ENCODE measurements at regions not wholly inside any gene's neighbourhood (a gene's known extent, or its start where the extent isn't known, plus 50 kb on each side); places are given as distances from the start of the nearest gene placed in this dataset.
"Not testable (repeated sequence)": the region's sequence is repeated elsewhere in the genome, so short reads cannot be mapped to it uniquely, and the experiment has no call there.

DNA sequence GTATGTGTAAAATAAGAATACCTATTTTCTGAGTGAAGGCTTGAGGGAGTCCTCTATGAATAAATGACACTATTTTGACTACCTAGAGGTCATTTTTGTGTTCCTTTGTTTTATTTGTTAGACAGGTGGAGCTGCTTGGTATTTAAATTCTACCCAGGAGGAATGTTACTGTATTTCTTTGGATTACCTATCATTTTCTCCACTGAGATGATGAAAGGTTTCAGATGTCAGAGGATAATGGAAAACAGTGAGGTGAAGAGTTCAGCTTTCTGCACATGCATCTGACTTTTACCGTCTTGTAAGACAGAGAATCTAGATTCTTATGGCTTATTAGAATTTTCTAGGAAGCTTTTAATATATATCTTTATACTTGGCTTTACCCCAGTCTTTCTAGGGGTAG is 689.8 kb upstream of the NXPH2 start:
- no peaks in the 10 kb centered on the region for H3K36me3 Mint-ChIP-seq
- H3K9me3 Mint-ChIP-seq: peaks cover 2% of the 10 kb centered on the region
- no peak for ATAC-seq
- no peak overlapping the region for H3K4me3 Mint-ChIP-seq
- H3K4me1 Mint-ChIP-seq: no peaks in the 10 kb centered on the region
- no peaks in the 10 kb centered on the region for H3K27me3 Mint-ChIP-seq
- H3K27ac Mint-ChIP-seq: no peak overlapping the region

DNA sequence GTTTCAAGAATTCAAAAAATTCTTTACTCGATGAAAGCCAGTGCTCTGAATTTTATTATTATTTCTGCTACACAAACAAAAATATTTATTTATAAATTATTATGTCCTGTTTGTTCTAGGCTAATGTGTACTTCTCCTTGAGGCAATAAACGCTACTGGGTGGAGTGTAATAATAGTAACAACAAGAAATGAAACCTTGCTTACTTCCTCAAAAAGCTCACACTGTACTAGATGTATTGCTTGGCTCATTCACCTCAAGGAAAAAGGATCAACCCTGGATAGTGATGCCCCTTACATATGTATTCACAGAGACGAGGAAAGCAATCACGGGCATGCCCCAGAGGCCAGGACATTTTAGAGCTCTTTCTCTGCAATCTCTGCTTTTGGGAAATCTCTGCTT is 685.6 kb upstream of the NXPH2 start:
- Mint-ChIP-seq H3K27me3 (no peaks in the 10 kb centered on the region), H3K4me1 (no peaks in the 10 kb centered on the region), H3K36me3 (no peaks in the 10 kb centered on the region), H3K9me3 (no peaks in the 10 kb centered on the region), H3K27ac (no peak overlapping the region), H3K4me3 (no peak overlapping the region)
- ATAC-seq: no peak

DNA sequence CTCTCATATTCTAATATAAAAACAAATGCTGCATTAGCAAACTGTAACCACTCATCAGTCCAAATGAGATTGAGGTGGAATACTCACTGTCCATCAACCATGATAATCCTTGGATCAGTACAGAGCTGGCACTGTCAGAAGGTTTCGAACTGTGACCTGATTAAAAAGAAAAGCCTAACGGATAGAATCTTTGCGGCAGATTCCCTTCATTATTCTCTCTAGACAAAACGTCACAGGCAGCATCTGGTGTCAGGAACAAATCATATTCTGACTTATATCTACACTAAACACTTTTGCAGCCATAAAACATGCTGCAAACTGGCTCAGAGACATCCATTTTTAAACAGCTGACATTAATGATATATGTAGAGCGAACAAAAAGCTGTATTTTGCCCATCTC is 677.7 kb upstream of the NXPH2 start:
- Mint-ChIP-seq H3K27me3 (no peaks in the 10 kb centered on the region), H3K4me3 (no peak overlapping the region), H3K27ac (no peak overlapping the region), H3K36me3 (no peaks in the 10 kb centered on the region), H3K9me3 (peaks cover 6% of the 10 kb centered on the region), H3K4me1 (no peaks in the 10 kb centered on the region)
- ATAC-seq: no peak

DNA sequence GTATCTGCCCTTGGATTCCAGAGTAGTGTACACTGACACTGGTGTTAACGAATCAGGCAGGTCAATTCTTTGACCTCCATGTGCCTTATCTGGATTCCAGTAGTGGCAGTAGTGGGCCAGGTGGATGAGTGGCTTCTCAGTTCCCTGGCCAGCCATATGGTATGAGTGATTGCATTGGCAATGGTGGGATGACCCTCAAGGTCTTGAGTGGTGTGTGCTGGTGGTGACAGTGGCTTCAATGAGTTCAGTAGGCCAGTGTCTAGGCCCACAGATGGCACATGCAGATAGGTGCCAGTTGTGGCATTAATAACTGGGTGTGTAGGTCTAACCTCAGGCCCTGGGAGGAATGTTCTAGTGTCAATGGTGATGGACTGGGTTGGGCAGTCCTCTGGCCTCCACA is 674.1 kb upstream of the NXPH2 start:
- no peak for ATAC-seq
- Mint-ChIP-seq H3K36me3 (no peaks in the 10 kb centered on the region), H3K9me3 (peaks cover 12% of the 10 kb centered on the region), H3K4me1 (no peaks in the 10 kb centered on the region), H3K27ac (no peak overlapping the region), H3K4me3 (no peak overlapping the region), H3K27me3 (no peaks in the 10 kb centered on the region)

DNA sequence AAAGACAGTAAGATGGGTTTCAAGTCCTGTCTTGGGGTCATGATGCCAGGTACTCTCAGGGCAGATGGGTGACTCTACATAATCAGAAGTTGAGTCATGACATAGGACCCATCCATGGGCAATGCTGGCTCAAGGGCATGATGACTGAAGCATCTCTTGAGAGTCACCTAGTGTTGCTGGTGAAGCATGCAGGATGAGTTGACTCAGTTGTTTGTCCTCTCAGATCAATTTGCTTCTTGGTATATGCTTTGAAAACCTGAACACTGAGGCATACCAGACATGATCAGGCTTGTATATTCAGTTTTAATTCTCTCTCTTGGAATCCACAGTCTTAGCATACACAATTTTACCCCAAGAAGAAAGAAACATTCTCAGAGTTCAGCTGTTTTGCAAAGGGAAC is 658.9 kb upstream of the NXPH2 start:
- no peak for ATAC-seq

DNA sequence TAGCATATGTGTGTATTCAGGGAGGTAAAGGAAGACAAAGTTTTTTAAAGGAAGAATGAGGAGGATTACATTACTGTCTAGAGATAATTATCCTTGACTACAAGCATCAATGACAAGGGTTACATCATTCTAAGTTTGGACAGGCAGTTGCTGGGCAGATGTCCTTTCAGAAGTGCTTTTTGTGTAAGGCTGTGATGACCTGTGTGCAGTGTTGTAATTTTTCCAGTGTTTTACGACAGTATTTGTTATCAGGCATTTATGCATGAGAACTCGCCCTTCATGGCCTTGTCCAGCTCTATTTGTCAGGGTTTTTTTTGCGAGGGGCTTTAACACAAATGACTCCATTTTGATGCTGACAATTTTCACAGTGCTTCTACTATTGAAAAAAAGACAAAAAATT is 658.3 kb upstream of the NXPH2 start:
- Mint-ChIP-seq H3K27ac (no peak overlapping the region), H3K4me1 (no peaks in the 10 kb centered on the region), H3K36me3 (no peaks in the 10 kb centered on the region)

More for the DNA sequence above, 658.9 kb upstream of the NXPH2 start:
- H3K27me3 Mint-ChIP-seq: no peaks in the 10 kb centered on the region
- H3K9me3 Mint-ChIP-seq: no peaks in the 10 kb centered on the region
- H3K4me1 Mint-ChIP-seq: no peaks in the 10 kb centered on the region
- H3K27ac Mint-ChIP-seq: no peak overlapping the region
- H3K36me3 Mint-ChIP-seq: no peaks in the 10 kb centered on the region
- H3K4me3 Mint-ChIP-seq: no peak overlapping the region

DNA sequence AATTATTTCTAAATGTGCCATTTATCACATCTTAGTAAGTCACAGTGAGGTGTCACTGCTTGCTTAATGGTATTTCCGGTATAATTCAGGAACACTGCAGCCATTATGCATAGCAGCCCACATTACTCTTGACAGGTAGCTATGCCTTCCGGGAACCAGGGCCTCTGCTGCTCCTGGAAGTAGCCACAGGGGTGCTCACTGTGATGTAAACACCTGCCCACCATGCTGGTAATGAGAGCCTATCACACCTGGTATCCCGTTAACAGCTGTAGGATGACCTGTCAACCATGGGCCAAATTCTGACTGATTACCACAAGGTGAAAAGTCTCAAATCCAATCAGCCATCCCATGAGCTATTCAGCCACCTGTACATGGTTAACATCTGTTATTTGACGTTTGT is 647.0 kb upstream of the NXPH2 start:
- H3K36me3 Mint-ChIP-seq: no peaks in the 10 kb centered on the region
- no peak overlapping the region for H3K27ac Mint-ChIP-seq
- peaks cover 7% of the 10 kb centered on the region for H3K9me3 Mint-ChIP-seq
- no peak overlapping the region for H3K4me3 Mint-ChIP-seq
- no peaks in the 10 kb centered on the region for H3K27me3 Mint-ChIP-seq
- no peak for ATAC-seq
- H3K4me1 Mint-ChIP-seq: no peaks in the 10 kb centered on the region

More for the DNA sequence above, 658.3 kb upstream of the NXPH2 start:
- no peak for ATAC-seq
- Mint-ChIP-seq H3K27me3 (no peaks in the 10 kb centered on the region), H3K9me3 (no peaks in the 10 kb centered on the region), H3K4me3 (no peak overlapping the region)

DNA sequence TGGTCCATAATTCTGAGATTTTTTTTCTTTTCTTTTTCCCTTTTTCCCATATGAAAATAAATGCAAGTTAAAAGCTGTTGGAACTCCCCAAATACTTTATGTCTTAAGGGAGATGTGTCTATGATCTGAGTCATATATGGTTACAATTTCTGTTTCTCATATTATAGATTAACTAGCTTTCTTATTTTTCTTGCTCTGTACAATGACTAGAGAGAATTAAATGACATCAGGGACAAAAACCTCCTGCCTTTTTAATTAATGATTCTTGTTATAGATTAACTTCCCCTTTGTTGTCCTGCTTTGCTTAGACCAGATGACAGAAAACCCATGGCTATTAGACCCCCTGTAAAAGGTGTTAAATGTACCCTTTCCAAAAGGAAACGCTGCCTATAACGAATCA is 643.9 kb upstream of the NXPH2 start:
- Mint-ChIP-seq H3K27me3 (no peaks in the 10 kb centered on the region), H3K4me1 (no peaks in the 10 kb centered on the region), H3K27ac (no peak overlapping the region), H3K4me3 (no peak overlapping the region), H3K36me3 (no peaks in the 10 kb centered on the region), H3K9me3 (peaks cover 3% of the 10 kb centered on the region)
- ATAC-seq: no peak

DNA sequence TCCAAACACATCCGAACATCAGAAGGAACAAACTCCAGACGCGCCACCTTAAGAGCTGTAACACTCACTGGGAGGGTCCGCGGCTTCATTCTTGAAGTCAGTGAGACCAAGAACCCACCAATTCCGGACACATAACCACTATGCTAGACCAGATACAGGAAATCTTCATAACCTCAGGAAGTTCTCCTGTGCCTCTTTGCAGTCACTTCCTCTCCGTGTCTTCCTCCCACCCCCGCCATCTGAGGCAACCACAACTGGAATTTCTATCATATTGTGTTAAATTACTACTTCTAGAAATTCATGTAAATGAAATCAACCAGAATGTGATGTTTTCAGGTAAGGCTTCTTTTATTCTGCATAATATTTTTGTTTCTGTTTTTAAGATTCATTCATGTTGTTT is 631.0 kb upstream of the NXPH2 start:
- no peak overlapping the region for H3K27ac Mint-ChIP-seq
- no peak overlapping the region for H3K4me3 Mint-ChIP-seq
- H3K4me1 Mint-ChIP-seq: no peaks in the 10 kb centered on the region
- H3K27me3 Mint-ChIP-seq: no peaks in the 10 kb centered on the region
- H3K9me3 Mint-ChIP-seq: peaks cover 3% of the 10 kb centered on the region
- ATAC-seq: no peak
- H3K36me3 Mint-ChIP-seq: no peaks in the 10 kb centered on the region

DNA sequence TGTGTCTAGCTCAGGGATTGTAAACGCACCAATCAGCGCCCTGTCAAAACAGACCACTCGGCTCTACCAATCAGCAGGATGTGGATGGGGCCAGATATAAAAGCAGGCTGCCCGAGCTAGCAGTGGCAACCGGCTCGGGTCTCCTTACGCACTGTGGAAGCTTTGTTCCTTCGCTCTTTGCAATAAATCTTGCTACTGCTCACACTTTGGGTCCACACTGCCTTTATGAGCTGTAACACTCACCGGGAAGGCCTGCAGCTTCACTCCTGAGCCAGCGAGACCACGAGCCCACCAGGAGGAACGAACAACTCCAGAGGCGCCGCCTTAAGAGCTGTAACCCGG is 630.6 kb upstream of the NXPH2 start:
- not testable (repeated sequence) for H3K27ac Mint-ChIP-seq, H3K4me3 Mint-ChIP-seq, H3K4me1 Mint-ChIP-seq, H3K27me3 Mint-ChIP-seq, H3K9me3 Mint-ChIP-seq, ATAC-seq, H3K36me3 Mint-ChIP-seq

DNA sequence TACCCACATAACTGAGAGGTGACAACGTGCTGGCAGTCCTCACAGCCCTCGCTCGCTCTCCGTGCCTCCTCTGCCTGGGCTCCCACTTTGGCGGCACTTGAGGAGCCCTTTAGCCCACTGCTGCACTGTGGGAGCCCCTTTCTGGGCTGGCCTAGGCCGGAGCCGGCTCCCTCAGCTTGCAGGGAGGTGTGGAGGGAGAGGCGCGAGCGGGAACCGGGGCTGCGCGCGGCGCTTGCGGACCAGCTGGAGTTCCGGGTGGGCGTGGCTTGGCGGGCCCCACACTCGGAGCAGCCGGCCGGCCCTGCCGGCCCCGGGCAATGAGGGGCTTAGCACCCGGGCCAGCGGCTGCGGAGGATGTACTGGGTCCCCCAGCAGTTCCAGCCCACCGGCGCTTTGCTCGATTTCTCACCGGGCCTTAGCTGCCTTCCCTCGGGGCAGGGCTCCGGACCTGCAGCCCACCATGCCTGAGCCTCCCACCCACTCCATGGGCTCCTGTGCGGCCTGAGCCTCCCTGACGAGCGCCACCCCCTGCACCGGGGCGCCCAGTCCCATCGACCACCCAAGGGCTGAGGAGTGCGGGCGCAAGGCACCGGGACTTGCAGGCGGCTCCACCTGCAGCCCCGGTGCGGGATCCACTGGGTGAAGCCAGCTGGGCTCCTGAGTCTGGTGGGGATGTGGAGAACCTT is 630.1 kb upstream of the NXPH2 start:
- not testable (repeated sequence) for H3K27ac Mint-ChIP-seq, H3K4me3 Mint-ChIP-seq, ATAC-seq, H3K9me3 Mint-ChIP-seq, H3K27me3 Mint-ChIP-seq, H3K4me1 Mint-ChIP-seq, H3K36me3 Mint-ChIP-seq

DNA sequence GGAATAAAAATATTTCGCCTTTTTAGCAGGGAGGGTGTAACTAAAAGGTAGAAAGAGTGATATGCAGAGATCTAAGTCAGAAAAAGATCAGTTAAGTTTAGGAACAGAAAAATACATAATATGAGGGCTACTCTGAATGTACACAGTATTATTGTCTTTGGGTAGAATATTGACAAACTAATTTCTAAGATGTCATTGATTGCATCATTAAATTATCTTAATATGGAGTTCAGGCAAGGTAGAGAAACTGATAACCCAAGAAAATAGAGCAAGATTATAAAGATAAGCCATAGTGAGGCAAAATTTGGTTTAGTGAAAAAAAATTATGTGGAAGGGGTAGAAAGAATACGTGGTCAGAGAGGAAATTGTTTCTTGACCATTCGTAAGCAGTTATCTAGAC is 629.0 kb upstream of the NXPH2 start:
- no peak overlapping the region for H3K4me3 Mint-ChIP-seq
- H3K4me1 Mint-ChIP-seq: no peaks in the 10 kb centered on the region
- no peak for ATAC-seq
- H3K27ac Mint-ChIP-seq: no peak overlapping the region
- no peaks in the 10 kb centered on the region for H3K36me3 Mint-ChIP-seq
- peaks cover 3% of the 10 kb centered on the region for H3K9me3 Mint-ChIP-seq
- H3K27me3 Mint-ChIP-seq: no peaks in the 10 kb centered on the region

DNA sequence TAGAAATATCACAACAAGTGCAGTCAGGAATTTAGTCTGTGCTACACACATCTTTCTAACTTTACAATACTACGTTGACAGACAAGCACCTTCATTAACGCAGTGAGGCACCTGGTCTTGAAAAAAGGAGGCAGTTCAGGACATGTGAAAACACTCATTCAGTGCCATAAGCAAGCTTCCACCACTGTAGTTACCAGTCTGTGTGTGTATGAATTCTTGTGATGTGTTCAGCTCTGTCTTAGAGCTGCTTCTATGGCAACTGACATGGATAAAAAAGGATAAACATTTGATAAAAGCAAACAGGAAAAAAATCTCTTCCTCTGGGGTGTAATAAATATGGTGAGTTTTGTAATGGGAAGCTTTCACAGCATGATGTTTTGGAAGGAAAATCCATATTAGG is 623.8 kb upstream of the NXPH2 start:
- no peaks in the 10 kb centered on the region for H3K4me1 Mint-ChIP-seq
- ATAC-seq: no peak
- H3K27me3 Mint-ChIP-seq: no peaks in the 10 kb centered on the region
- no peak overlapping the region for H3K27ac Mint-ChIP-seq
- H3K4me3 Mint-ChIP-seq: no peak overlapping the region
- no peaks in the 10 kb centered on the region for H3K36me3 Mint-ChIP-seq
- peaks cover 7% of the 10 kb centered on the region for H3K9me3 Mint-ChIP-seq

DNA sequence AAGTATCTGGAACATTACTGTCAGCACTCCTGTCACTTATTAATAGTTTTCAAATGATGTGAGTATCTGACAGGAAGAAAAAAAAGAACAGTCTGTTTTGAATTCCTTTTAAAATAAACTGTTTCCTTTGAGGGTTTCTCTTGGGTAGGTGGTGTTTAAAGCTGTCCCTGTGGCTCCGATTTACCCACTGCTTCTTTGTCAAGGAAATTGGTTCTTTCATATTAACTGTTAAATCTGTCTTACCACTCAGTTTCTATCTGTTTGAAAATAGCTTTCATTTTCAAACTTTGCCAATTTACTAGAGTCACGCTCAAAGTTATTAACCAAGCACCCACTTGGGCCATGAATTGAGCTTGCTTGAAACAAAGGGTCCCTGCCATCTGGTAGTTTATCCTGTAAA is 614.6 kb upstream of the NXPH2 start:
- no peaks in the 10 kb centered on the region for H3K27me3 Mint-ChIP-seq
- no peaks in the 10 kb centered on the region for H3K36me3 Mint-ChIP-seq
- H3K4me3 Mint-ChIP-seq: no peak overlapping the region
- no peak for ATAC-seq
- no peaks in the 10 kb centered on the region for H3K4me1 Mint-ChIP-seq
- no peak overlapping the region for H3K27ac Mint-ChIP-seq
- H3K9me3 Mint-ChIP-seq: peaks cover 4% of the 10 kb centered on the region

DNA sequence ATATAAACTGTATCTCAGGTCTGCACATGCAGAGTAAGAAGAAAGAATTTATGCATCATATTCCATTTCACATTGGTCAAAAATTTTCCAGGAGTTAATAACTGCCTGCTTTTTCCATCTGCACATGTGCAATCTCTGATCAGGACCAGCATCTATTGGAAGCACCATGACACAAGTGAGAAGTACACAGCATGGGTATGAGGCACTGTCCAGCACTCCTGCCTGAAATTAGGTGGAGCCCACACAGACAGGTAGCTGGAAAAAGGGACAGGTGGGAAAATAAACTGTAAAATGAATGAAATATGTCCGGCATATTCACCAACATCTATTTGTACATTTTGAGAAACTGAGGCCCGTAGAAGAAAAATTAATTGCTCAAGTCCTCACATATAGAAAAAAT is 609.2 kb upstream of the NXPH2 start:
- Mint-ChIP-seq H3K9me3 (no peaks in the 10 kb centered on the region), H3K36me3 (no peaks in the 10 kb centered on the region), H3K27ac (no peak overlapping the region), H3K27me3 (no peaks in the 10 kb centered on the region), H3K4me1 (no peaks in the 10 kb centered on the region), H3K4me3 (no peak overlapping the region)
- no peak for ATAC-seq

DNA sequence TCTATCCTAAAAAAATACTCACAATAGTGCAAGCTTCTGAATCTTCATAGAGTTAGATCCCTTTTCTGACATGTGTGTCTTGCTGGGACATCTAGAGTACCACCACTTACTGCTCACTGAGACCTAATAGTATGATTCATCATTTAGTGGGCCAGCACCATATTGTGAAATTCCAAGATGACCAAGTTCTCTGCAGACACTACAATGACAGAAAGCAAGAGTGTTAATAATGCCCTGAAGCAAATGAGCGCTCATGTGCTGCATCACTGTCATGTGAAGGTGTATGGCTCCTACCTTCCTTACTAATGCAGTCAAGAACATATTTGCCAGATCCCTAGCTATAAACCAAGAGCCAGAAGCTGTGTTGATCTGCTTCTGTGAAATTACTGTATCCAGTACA is 606.2 kb upstream of the NXPH2 start:
- ATAC-seq: no peak
- Mint-ChIP-seq H3K9me3 (peaks cover 2% of the 10 kb centered on the region), H3K36me3 (no peaks in the 10 kb centered on the region), H3K27ac (no peak overlapping the region), H3K4me1 (no peaks in the 10 kb centered on the region), H3K4me3 (no peak overlapping the region), H3K27me3 (no peaks in the 10 kb centered on the region)

DNA sequence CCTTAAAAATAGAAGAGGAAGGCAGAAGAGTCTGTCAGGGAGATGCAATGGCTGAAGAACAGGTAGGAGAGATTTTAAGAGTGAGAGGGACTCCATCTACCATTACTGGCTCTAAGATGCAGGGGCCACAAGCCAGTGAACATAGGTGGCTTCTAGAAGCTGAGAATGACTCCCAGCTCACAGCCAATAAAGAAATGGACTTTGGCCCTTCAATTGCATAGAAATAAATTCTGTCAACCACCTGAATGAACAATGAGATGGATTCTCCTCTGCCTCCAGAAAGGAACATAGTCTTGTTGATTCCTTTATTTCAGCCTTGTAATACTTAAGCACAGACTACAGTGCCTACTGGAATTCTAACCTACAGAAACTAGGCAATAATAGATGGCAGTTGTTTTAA is 603.3 kb upstream of the NXPH2 start:
- Mint-ChIP-seq H3K27me3 (no peaks in the 10 kb centered on the region), H3K27ac (no peak overlapping the region), H3K4me3 (no peak overlapping the region), H3K4me1 (no peaks in the 10 kb centered on the region), H3K36me3 (no peaks in the 10 kb centered on the region), H3K9me3 (peaks cover 5% of the 10 kb centered on the region)
- ATAC-seq: no peak
